C4-2B (cell line): ENCODE measurements at regions not wholly inside any gene's neighbourhood (a gene's known extent, or its start where the extent isn't known, plus 50 kb on each side); places are given as distances from the start of the nearest gene placed in this dataset.

Source experiments
- ZFX ChIP-seq: fragments of 450-650 bp; IDR thresholded peaks from 2 replicates; pipeline ENCODE4 v1.6.1; 2017
- TF ChIP-seq, protein P1 (sequence below): fragments of 450-650 bp; conservative IDR thresholded peaks from 2 replicates; pipeline ENCODE4 v1.5.1; 2017; ENCODE audit warnings: mild to moderate bottlenecking

DNA sequence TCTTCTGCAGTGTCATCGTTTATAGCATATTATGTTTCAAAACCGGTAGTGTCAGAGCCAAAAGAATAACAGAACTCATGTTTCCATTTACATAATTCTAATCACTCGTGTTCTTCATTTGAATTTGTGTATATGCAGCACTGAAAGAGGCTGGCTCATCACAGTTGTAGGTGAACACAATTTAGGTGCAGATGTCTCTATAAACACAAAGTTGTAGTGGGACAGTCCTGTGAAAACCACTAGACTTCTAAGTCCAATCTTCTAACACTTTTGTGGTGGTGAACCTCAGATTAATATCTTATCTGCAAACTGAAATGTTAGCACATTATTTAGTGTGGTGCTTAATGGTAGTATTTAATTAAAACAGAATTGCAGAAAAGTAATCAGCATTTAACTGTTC is 872.4 kb downstream of the C4orf33 start:
- TF ChIP-seq, protein P1, sequence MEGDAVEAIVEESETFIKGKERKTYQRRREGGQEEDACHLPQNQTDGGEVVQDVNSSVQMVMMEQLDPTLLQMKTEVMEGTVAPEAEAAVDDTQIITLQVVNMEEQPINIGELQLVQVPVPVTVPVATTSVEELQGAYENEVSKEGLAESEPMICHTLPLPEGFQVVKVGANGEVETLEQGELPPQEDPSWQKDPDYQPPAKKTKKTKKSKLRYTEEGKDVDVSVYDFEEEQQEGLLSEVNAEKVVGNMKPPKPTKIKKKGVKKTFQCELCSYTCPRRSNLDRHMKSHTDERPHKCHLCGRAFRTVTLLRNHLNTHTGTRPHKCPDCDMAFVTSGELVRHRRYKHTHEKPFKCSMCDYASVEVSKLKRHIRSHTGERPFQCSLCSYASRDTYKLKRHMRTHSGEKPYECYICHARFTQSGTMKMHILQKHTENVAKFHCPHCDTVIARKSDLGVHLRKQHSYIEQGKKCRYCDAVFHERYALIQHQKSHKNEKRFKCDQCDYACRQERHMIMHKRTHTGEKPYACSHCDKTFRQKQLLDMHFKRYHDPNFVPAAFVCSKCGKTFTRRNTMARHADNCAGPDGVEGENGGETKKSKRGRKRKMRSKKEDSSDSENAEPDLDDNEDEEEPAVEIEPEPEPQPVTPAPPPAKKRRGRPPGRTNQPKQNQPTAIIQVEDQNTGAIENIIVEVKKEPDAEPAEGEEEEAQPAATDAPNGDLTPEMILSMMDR: no peak
- no peak for TF ChIP-seq ZFX
